HG03521 (cell line): ENCODE measurements at regions not wholly inside any gene's neighbourhood (a gene's known extent, or its start where the extent isn't known, plus 50 kb on each side); places are given as distances from the start of the nearest gene placed in this dataset.
"Not testable (repeated sequence)": the region's sequence is repeated elsewhere in the genome, so short reads cannot be mapped to it uniquely, and the experiment has no call there.

ENCODE experiments used
- ATAC-seq: cut with Tn5 transposase; IDR thresholded peaks from one replicate; pipeline ENCODE4 v1.9.1; 2021; ENCODE audit warnings: mild to moderate bottlenecking, moderate library complexity; ENCODE audit not compliant: unreplicated experiment

- ATAC-seq = no peak
These were observed 54.8 kb upstream of the SEC14L1 start for GRCh38 chr17:77085926-77086432.

GRCh38 chr17:77086433-77087010, 54.2 kb upstream of the SEC14L1 start:
- no peak for ATAC-seq

GRCh38 chr17:77087650-77088454, 52.9 kb upstream of the SEC14L1 start:
- no peak for ATAC-seq

- ATAC-seq = peak; percentile 90
These were observed 52.2 kb upstream of the SEC14L1 start for GRCh38 chr17:77088455-77089123.

- ATAC-seq = no peak
These were observed 51.7 kb upstream of the SEC14L1 start for GRCh38 chr17:77089124-77089490.

GRCh38 chr17:77089949-77090348, 50.8 kb upstream of the SEC14L1 start:
- not testable (repeated sequence) for ATAC-seq

GRCh38 chr17:77090476-77090875, 50.3 kb upstream of the SEC14L1 start:
- ATAC-seq = no peak
